ENCODE measurements at regions not wholly inside any gene's neighbourhood (a gene's known extent, or its start where the extent isn't known, plus 50 kb on each side); places are given as distances from the start of the nearest gene placed in this dataset.

DNA sequence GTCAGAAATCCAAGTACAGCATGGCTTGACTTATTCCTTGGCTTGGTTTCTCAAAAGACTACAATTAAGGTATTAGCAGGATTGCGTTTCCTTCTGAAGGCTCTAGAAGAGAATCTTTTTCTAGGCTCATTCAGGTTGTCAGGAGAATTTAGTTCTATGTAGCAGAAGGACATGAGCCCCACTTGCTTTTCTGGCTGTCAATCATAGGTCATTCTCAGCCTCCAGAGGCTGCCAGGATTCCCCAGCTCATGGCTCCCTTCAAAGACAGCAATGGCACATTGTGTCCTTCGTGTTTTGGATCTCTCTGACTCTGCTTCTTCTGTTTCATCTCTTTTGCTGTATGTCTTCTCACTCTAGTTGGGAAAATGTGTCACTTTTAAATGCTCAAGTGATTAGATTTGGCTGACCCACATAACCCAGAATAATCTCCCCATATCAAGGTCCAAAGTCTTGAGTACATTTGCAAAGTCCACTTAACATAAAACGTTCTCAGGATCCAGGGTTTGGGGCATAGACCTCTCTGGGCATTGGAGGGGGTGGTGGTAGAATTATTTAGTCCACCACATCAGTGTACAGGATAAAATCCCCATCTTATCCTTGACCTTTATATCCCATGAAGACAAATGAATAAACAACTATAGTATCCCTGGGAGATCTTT is 126.7 kb upstream of the BCL9 start:
- DNase-seq (ENCODE audit: low spot score): no peak
- Mint-ChIP-seq H3K36me3 (ENCODE audit: low read depth) (peaks cover 6% of the 10 kb centered on the region; the same call in 1 of the 3 replicates), H3K4me3 (no peak overlapping the region), H3K27me3 (ENCODE audit: insufficient read depth, low read depth, poor library complexity) (no peaks in the 10 kb centered on the region), H3K9me3 (peaks cover 15% of the 10 kb centered on the region; the same call in 2 of the 3 replicates), H3K4me1 (no peaks in the 10 kb centered on the region), H3K27ac (no peak overlapping the region)
- Histone ChIP-seq H3K4me2 (no peak overlapping the region), H3K9me2 (ENCODE audit: insufficient read depth) (no peaks in the 10 kb centered on the region; the same call in 1 of the 2 replicates), H3K4me3 (no peak overlapping the region), H4K20me1 (replicated peaks; ENCODE audit: insufficient read depth) (no peaks in the 10 kb centered on the region), H3K4me1 (ENCODE audit: insufficient read depth) (no peaks in the 10 kb centered on the region), H3K79me2 (replicated peaks; ENCODE audit: insufficient read depth) (no peaks in the 10 kb centered on the region), H3K36me3 (ENCODE audit: insufficient read depth) (no peaks in the 10 kb centered on the region), H2AFZ (no peak overlapping the region), H3K27ac (ENCODE audit: low read depth) (no peak overlapping the region), H3F3A (replicated peaks; ENCODE audit: low read depth) (no peaks in the 10 kb centered on the region), H3K27me3 (ENCODE audit: insufficient read depth) (no peaks in the 10 kb centered on the region)
- no peak for ATAC-seq
- TF ChIP-seq ZNF114 (CRISPR knock-in tag; IDR thresholded peaks at IDR 0.05): no peak
- TF ChIP-seq, protein P1, sequence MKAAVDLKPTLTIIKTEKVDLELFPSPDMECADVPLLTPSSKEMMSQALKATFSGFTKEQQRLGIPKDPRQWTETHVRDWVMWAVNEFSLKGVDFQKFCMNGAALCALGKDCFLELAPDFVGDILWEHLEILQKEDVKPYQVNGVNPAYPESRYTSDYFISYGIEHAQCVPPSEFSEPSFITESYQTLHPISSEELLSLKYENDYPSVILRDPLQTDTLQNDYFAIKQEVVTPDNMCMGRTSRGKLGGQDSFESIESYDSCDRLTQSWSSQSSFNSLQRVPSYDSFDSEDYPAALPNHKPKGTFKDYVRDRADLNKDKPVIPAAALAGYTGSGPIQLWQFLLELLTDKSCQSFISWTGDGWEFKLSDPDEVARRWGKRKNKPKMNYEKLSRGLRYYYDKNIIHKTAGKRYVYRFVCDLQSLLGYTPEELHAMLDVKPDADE (IDR thresholded peaks at IDR 0.05): no peak

DNA sequence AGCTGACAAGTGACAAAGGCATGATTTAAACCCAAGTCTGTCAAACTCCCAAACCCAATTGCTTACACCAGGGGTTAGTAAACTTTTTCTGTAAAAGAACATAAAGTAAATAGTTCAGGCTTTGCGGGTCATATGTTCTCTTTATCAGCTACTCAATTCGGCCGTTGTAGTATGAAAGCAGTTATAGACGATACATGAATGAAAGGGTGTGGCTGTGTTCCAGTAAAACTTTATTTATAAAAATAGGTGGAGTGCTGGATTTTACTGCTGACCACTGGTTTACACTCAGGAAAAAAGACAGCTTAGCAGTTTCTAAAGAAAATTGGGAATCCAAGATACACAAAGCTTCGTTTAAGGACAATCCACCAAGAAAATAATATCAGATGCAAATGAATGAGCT is 124.3 kb upstream of the BCL9 start:
- Mint-ChIP-seq H3K27ac (no peak overlapping the region), H3K27me3 (ENCODE audit: insufficient read depth, low read depth, poor library complexity) (no peaks in the 10 kb centered on the region), H3K4me1 (no peaks in the 10 kb centered on the region), H3K36me3 (ENCODE audit: low read depth) (no peaks in the 10 kb centered on the region; the same call in 2 of the 3 replicates), H3K9me3 (peaks cover 8% of the 10 kb centered on the region; the same call in 2 of the 3 replicates), H3K4me3 (no peak overlapping the region)
- no peak overlapping the region for H3K4me2 ChIP-seq
- no peak for ATAC-seq
- no peak overlapping the region for H3K4me3 ChIP-seq
- DNase-seq (ENCODE audit: low spot score): no peak
- H3K9me2 ChIP-seq (ENCODE audit: insufficient read depth): 0 out of 2 replicates have a peak, but pooled peaks cover 10% of the 10 kb centered on the region
- H3K4me1 ChIP-seq (ENCODE audit: insufficient read depth): no peaks in the 10 kb centered on the region
- H3K36me3 ChIP-seq (ENCODE audit: insufficient read depth): no peaks in the 10 kb centered on the region
- no peaks in the 10 kb centered on the region for H4K20me1 ChIP-seq (replicated peaks; ENCODE audit: insufficient read depth)
- no peak overlapping the region for H3K27ac ChIP-seq (ENCODE audit: low read depth)
- no peaks in the 10 kb centered on the region for H3K79me2 ChIP-seq (replicated peaks; ENCODE audit: insufficient read depth)
- H3F3A ChIP-seq (replicated peaks; ENCODE audit: low read depth): no peaks in the 10 kb centered on the region
- peak overlapping the region; percentile 35; the same call in 1 of the 2 replicates for H2AFZ ChIP-seq
- no peaks in the 10 kb centered on the region for H3K27me3 ChIP-seq (ENCODE audit: insufficient read depth)
- TF ChIP-seq, protein P2, sequence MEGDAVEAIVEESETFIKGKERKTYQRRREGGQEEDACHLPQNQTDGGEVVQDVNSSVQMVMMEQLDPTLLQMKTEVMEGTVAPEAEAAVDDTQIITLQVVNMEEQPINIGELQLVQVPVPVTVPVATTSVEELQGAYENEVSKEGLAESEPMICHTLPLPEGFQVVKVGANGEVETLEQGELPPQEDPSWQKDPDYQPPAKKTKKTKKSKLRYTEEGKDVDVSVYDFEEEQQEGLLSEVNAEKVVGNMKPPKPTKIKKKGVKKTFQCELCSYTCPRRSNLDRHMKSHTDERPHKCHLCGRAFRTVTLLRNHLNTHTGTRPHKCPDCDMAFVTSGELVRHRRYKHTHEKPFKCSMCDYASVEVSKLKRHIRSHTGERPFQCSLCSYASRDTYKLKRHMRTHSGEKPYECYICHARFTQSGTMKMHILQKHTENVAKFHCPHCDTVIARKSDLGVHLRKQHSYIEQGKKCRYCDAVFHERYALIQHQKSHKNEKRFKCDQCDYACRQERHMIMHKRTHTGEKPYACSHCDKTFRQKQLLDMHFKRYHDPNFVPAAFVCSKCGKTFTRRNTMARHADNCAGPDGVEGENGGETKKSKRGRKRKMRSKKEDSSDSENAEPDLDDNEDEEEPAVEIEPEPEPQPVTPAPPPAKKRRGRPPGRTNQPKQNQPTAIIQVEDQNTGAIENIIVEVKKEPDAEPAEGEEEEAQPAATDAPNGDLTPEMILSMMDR (conservative IDR thresholded peaks at IDR 0.05; ENCODE audit: low read depth in 2 of 2): no peak
- TF ChIP-seq ZNF462 (CRISPR knock-in tag; IDR thresholded peaks at IDR 0.05) (no peak), JUNB (IDR thresholded peaks at IDR 0.05; ENCODE audit: unreplicated experiment) (no peak), STAT1 (IDR thresholded peaks at IDR 0.05; ENCODE audit: unreplicated experiment) (no peak), EZH2 (IDR thresholded peaks at IDR 0.05; ENCODE audit: low read depth, unreplicated experiment) (no peak), EZH2phosphoT487 (IDR thresholded peaks at IDR 0.05; ENCODE audit: unreplicated experiment) (no peak)

Data from GM23338 (cell line).